ENCODE measurements at regions not wholly inside any gene's neighbourhood (a gene's known extent, or its start where the extent isn't known, plus 50 kb on each side); places are given as distances from the start of the nearest gene placed in this dataset.
"Not testable (repeated sequence)": the region's sequence is repeated elsewhere in the genome, so short reads cannot be mapped to it uniquely, and the experiment has no call there.

DNA sequence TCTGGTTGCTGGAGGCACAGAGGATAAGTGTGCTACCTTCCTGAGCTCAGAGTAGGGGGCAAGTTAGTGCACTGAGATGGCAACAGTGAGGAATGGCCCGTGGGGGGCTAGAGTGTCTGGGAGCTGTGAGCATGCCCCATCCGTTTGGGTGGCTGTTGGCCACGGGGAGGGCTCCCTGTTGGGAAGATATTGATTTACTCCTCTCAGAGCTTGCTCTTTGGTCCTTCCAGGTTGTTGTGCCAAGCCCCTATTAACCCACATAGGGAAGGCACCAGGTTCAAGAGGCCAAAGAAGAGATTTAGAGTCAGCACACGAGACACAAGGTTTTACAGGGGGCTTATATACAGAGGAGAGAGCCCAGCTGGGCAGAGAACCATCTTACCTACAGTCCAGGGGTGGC lies 318.8 kb downstream of the TSN start:
- DNase-seq = no peak

DNA sequence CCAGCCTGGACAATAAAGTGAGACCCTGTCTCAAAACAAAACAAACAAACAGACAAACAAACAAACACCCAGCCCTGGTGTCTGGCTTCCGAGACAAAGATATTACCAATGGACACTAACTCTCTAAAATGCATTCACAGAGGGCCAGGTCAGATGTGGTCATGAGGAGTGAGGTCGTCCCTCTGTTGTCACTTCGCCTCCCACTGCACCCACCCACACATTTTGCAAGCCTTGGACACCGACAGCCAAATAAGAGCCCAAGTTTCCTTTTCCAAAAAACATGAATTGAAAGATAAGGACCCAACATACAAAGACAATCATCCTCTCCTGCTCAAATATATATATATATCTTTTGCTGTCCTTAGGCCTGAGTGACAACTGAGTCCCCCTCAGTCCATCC lies 319.9 kb downstream of the TSN start:
- DNase-seq = no peak

- no peak for DNase-seq
These were observed 321.7 kb downstream of the TSN start for GRCh38 chr2:122077114-122077513.

GRCh38 chr2:122077771-122078170 lies 322.3 kb downstream of the TSN start:
- DNase-seq = no peak

GRCh38 chr2:122078451-122078850 lies 323.0 kb downstream of the TSN start:
- DNase-seq = no peak

GRCh38 chr2:122079844-122080243 lies 324.4 kb downstream of the TSN start:
- DNase-seq = no peak

DNA sequence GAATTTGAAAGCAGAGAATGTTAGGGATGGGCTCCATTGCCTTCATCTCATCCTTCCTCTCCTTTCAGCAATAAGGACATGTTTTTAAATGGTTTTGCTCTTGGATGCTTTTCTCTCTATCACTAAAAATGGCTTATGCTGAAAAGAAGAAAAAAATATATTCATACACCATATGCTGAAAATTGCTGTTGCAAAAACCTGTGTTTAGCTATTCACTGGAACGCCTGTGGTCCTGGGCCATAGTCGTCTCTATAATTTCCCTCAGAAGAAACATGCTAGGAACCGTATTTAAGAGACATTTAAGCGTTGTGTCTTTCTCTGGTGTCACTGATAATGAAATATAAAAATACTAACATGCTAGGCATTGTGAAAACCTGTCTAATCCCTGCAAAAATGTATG lies 324.9 kb downstream of the TSN start:
- DNase-seq = no peak

GRCh38 chr2:122080871-122081270 lies 325.4 kb downstream of the TSN start:
- no peak for DNase-seq

DNA sequence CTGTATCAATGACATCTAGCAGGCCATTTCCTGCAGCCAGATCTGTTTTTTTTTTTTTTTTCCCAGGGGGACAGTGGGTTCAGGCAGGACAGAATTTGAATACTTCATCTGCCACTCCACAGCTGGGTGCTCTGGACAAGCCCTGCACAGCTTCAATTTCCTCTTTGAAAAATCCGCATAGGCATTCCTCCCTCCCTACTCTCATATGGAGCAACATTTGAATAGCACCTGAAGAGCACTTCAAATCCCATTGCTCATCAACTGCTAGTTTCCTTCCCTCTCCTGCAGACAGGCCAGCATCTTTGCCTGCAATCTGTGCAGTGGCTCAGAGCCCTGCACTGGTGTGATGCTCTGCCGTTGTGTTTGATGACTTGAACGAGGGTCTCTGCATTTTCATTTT lies 326.3 kb downstream of the TSN start:
- DNase-seq = no peak

DNA sequence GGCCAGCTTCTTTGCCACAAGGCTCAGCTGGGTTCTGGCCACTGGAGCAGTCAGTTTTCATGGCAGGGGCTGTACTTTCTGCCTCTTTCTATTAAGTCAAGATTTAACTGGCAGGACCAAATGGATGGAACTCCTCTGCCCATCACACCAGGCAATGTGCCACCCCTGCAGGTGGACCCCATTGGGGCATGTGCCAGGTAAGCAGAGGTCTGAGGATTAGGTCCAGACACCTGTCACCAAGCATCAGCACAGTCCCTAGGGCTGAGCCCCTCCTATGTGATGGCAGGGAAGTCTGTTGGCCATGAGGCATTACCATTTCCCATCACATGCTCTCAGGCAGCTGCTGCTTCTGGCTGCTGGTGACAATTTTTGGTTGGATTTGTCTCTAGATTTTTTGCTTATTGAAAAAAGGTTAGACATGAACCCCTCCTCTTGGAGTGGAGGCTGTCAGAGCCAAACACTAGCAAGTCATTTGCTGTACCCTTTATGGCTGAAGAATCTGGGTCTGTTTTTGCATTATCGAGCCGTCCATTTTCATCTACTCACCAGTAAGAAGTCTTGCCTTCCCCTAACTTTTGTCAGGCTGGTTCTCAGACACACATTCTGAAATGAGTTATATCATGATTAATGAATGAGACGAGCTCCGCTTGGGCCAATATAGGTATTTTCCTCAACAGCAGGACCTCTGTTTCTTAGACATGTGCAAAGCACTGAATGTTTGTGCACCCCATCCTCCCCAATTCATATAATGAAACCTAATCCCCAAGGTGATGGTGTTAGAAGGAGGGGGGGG lies 328.0 kb downstream of the TSN start:
- DNase-seq = no peak

- DNase-seq = not testable (repeated sequence)
These were observed 330.2 kb downstream of the TSN start for GRCh38 chr2:122085672-122086071.

- no peak for DNase-seq
These were observed 339.1 kb downstream of the TSN start for GRCh38 chr2:122094557-122094956.

DNA sequence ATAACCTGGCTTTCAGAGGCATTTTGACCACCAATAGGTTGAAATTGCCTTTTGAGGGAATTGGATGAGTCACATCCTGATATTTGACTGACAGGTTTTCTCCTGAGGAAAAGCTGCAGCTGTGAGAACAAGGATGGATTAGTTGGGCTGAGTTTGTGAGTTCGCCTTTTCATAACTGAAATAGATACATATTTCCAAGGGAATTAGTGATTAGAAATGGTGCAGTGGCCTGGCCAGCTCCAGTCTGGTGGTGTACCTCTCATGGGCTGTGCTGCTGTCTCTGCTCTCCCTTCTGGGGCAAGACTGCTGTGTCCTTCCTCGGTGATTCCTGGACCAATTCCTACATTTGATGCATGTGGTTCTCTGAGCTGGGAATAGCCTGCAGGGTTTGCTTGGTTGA lies 341.3 kb downstream of the TSN start:
- no peak for DNase-seq

DNA sequence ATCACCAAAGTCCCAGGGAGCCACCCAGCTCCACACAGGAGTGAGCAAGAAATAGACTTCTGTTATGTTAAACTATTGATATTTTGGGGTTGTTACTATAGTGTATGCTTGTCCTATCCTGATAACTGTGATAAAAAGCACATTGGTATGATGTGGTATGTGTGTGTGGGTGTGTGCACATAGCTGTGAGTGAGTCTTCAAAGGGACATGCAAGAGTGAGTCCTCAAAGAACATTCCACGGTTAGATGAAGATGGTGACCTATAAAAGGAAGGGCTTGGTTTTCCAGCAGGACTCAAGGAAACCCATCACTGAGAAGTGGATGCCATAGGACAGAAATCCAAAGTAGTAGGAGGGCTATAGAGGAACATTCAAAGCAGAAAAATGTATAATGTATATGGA lies 342.9 kb downstream of the TSN start:
- DNase-seq = no peak

DNA sequence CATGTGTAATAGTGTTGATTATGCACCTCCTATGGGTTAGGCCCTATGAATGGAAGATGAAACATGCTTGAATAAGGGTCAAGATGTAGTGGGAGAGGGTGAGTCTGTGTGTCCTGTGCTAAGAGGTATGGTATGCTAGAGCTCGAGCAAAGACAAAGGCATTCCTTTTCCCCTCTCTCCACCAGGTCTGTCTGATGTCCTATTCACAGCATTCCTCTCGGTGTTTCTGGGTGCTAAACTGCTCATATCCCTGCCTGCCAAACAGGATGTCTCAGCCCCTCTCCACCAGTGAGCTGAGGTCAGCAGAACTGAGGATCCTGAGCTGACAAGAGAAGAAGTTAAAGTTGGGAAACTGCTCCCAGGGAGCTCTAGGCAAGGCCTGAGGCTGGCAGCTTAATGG lies 344.9 kb downstream of the TSN start:
- no peak for DNase-seq

DNA sequence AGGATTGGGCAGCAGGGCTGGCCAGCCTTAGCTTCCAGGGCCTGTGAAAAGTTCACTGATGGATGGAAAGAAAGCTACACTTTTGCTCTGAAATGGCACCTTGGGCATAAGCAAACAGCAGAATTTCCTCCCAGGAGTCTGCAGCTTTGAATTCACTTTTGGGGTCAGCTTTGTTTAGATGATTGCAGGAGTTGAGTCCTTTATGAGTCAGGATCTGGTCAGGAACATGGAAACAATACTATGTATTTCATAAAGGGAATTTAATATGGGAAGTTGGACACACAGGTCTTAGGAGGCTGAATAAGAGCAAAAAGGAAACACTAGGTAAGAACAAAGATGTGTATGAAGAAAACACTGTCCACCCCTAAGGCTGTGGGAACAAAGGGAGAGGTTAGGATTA lies 345.3 kb downstream of the TSN start:
- no peak for DNase-seq

DNA sequence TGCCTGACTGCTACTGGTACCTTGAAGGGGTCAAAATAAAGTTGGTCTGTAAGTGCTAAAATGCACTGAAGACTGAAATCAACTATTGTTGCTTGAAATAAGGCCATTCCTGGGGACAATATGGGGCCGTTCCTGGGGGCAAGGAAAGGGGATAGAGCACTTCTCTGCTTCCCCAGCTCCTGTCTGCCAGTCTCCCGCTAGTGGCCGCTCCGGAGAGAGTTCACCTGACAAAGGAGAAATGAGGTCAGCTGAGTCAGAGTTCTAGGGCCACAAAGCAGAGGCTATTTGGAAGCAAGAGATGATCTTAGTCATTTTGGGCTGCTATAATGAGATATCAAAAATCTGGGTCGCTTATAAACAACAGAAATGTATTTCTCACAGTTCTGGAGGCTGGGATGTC lies 345.9 kb downstream of the TSN start:
- DNase-seq = no peak

DNA sequence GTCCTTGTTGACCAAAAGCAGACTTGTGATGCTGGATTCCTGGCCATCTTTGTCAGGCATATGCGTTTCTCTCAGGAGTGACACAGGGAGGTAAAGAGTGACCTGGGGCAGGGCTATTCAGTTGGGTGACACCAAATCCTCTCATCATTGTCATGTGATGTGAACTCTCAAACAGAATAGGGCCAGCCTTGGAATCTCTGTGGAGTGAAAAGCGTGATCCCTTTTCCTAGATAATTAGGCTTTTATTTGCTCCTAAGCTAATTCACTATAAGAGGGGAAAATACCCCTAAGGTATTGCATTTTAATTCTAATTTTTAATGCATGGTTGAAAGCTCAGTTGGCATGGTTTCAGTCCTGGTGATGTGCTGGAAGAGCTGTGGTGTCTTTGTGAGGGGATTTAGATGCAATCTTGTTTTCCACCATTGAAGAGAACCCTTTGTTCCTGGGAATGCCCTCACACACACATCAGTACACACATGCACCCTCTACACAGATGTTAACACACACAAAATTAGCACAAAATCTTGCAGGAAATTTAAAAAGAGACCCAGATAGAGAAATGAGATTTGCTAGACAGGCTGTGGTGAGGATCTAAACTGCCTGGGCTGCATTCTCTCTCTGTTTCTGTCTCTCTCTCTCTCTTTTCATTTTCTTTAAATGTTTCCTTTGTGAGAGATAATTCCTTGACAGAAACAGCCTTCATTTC lies 349.9 kb downstream of the TSN start:
- no peak for DNase-seq

DNA sequence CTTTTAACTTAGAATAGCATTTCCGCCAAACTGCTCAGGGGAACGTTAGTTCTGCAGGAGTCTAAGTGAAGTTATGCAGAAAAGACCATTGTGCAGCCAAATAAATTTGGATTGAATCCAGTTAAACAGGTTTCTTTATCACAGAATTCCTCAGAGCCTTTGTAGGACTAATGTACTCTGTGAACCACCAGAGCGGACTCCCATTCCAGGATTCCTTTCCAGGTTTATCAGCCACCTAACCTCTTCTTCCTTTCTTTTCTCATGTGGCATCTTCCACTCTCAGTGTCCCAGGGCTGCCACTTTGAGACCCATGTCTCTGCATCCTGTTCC lies 350.4 kb downstream of the TSN start:
- no peak for DNase-seq

DNA sequence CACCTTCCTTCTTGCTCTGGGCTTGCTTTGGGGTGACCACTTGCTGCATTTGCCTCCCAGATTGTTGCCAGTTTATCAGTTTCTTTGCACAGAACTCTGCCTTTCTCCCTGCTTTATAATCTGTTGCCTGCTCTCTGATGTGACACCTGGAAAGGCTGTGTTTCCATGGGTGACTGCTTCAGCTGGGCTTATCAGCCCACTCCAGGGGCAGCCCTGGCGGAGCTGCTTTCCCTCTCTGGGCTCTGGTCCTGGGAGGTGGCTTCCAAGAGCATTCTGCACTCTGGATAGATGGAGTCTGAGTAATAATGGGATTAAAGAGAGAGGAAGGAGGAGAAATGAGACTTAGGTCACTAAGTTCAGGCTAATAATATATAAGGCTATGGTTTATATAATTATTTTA lies 352.7 kb downstream of the TSN start:
- DNase-seq = no peak

- DNase-seq = no peak
These were observed 357.0 kb downstream of the TSN start for GRCh38 chr2:122112216-122113005.

GRCh38 chr2:122114421-122114820 lies 359.0 kb downstream of the TSN start:
- DNase-seq = no peak

DNA sequence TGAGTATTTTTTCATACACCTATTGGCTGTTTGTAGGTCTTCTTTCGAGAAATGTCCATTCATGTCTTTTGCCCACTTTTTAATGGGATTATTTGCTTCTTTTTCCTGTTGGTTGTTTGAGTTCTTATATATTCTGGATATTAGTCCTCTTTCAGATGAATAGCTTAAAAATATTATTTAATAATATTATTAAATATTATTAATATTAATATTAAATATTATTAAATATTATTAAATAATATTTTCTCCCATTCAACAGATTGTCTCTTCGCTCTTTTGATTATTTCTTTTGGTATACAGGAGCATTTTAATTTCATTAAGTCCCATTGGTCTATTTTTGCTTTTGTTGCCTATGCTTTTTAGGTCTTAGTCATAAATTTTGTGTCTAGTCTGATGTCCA lies 361.9 kb downstream of the TSN start:
- DNase-seq = no peak

DNA sequence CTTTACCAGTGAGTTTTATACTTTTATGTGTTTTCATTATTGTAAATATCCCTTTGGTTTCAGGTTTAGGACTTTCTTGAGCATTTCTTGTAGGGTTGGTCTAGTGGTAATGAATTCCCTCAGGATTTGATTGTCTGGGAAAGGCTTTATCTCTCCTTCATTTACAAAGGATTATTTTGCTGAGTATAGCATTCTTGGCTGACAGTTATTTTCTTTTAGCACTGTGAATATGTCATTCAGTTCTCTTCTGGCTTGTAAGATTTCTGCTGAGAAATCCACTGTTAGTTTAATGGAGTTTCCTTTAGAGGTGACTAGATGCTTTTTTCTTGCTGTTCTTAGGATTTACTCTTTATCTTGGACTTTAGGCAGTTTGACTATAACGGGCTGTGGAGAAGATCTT lies 373.9 kb downstream of the TSN start:
- DNase-seq = no peak

Data from NCI-H2227 treated with DMSO at 0.1 percent for 48 hours (cell line).